RWPE1 (cell line): ENCODE measurements at regions not wholly inside any gene's neighbourhood (a gene's known extent, or its start where the extent isn't known, plus 50 kb on each side); places are given as distances from the start of the nearest gene placed in this dataset.

ENCODE experiments used
- CTCF ChIA-PET: fragments of 350-600 bp; sonication (Branson Sonifier 250); formaldehyde crosslinking; extraction: SDS; loops from one replicate; lab custom pipeline; 2021; lab: Yijun Ruan, JAX
- POLR2A ChIA-PET: fragments of 400-600 bp; formaldehyde crosslinking; extraction: SDS; loops from one replicate; lab custom pipeline; 2020; ENCODE audit warnings: antibody characterized with exemption; ENCODE audit not compliant: low non-redundant PET; lab: Yijun Ruan, JAX
- DNase-seq: peaks from one replicate; pipeline ENCODE4 v3.0.0; 2012; ENCODE audit warnings: low spot score
- H3K27ac ChIP-seq: fragments of 450-650 bp; 2 replicates; pipeline ENCODE4 v1.5.1; 2017
- TF ChIP-seq, protein P1 (sequence below): fragments of 450-650 bp; conservative IDR thresholded peaks from 2 replicates; pipeline ENCODE4 v1.5.1; 2017; ENCODE audit warnings: low read depth, mild to moderate bottlenecking

DNA sequence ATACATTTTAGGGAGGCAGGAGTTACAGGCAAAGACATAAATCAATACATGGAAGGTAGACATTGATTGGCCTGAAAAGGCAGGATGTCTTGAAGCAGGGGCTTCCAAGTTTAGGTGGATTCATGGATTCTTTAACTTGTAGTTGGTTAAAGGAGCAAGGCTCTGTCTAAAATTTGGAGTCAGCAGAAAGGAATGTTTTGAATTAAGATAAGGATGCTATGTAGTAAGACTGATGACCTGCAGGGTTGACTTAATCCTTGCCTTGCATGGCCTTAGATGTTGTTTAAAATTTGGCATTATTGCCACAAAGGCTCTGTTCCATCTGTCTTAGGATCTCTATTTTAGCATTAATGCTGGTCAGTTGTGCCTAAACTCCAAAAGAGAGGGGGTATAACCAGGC is 171.3 kb downstream of the C5orf15 start:
- CTCF ChIA-PET: interaction anchor here (0.7 kb wide), 1 partner anchor 12 kb away, joined by 3 read pairs; no protein-coding TSS in a partner anchor
- no peak for DNase-seq
- POLR2A ChIA-PET: no interaction called here
- TF ChIP-seq, protein P1, sequence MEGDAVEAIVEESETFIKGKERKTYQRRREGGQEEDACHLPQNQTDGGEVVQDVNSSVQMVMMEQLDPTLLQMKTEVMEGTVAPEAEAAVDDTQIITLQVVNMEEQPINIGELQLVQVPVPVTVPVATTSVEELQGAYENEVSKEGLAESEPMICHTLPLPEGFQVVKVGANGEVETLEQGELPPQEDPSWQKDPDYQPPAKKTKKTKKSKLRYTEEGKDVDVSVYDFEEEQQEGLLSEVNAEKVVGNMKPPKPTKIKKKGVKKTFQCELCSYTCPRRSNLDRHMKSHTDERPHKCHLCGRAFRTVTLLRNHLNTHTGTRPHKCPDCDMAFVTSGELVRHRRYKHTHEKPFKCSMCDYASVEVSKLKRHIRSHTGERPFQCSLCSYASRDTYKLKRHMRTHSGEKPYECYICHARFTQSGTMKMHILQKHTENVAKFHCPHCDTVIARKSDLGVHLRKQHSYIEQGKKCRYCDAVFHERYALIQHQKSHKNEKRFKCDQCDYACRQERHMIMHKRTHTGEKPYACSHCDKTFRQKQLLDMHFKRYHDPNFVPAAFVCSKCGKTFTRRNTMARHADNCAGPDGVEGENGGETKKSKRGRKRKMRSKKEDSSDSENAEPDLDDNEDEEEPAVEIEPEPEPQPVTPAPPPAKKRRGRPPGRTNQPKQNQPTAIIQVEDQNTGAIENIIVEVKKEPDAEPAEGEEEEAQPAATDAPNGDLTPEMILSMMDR: no peak
- H3K27ac ChIP-seq: no peak overlapping the region

DNA sequence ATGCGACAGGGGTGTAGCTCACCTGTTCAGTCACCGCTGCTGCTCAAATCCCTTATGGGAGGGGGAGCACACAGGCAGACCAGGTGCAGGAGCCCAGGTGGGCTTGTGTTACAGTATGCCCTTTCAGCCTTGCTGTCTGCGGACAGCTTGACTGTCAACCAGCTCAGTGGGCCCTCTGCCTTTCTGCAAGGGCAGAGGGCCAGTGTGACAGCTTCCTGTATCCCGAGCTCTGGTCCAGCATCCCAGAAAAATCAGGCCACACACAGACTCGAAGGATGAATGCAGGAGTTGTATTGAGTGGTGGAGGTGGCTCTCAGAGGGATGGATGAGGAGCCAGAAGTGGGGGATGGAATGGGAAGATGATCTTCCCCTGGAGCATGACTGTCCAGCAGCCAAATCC is 172.2 kb downstream of the C5orf15 start:
- H3K27ac ChIP-seq: no peak overlapping the region
- CTCF ChIA-PET: interaction anchor here (0.6 kb wide), 1 partner anchor 588 kb away, joined by 3 read pairs; no protein-coding TSS in a partner anchor
- POLR2A ChIA-PET: no interaction called here
- TF ChIP-seq, protein P1: no peak
- DNase-seq: no peak

DNA sequence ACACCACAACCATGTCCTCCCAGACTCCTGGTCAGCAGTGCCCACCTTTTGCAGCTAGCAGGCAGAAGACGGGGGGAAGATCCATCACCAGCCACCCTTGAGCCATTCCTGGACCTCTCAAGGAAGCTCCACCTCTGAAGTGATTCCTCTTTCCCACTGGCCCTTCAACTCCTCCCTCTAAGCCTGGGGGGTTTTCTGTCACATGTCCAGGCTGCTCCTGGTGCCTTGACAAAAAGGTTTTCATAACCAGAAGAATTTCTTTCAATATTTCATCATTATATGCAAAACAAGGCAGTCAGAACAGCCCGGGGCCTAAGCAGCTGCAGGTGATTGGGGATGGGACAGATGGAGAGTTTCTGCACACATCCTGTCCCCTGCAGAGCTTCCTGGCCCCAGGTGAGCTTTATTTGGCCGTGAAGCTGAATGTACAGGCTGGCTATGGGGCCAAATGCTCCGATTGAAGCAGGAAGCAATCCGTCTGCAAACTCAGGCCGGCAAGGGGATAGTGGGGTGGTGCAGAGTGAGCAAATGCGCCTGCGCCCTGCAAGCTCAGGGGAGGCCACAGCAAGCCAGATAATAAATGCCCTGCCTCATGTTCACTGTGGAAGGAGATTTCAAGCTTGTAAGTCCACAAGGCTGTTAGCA is 173.5 kb downstream of the C5orf15 start:
- TF ChIP-seq, protein P1: no peak
- no peak for DNase-seq
- POLR2A ChIA-PET: no interaction called here

DNA sequence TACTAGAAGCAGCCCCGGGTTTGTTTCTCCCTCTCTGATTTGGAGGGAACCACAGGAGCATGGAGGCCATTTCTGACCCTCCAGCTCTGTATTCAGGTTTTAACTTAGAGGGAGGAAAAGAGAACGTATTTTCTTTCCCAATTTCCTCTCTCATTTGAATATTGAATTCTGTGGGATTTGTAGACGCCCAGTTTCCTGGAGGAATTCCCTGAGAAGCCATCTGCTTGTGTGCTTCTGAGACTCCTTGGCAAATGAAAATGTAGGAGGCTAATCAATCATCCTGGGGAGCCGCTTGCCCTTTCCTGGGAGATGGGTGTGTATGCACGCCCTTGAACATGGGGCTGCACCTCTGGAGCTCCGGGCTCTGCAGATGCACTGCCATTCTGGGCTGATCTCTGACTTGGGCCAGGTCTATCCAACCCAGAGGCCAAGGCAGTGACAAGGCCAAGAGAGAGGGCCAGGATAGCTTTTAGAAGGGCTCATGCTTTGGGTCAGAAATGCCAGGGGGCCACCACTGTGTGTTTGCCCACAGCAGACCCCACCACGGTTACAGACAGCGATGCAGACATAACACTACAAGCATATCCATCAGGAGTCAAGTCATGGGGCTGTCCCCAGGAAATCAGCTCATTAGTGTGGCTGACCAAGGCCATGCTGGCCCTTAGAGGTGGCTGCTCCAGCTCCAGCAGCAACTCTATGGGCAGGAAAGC is 174.5 kb downstream of the C5orf15 start:
- ChIA-PET CTCF (interaction anchor here (0.6 to 0.7 kb wide), 3 partner anchors 66 to 313 kb away, joined by 3 to 5 read pairs (median 3); no protein-coding TSS in a partner anchor), POLR2A (no interaction called here)
- TF ChIP-seq, protein P1: no peak
- H3K27ac ChIP-seq: no peak overlapping the region
- DNase-seq: no peak

More for the DNA sequence above, 173.5 kb downstream of the C5orf15 start:
- H3K27ac ChIP-seq: no peak overlapping the region
- CTCF ChIA-PET: no interaction called here

DNA sequence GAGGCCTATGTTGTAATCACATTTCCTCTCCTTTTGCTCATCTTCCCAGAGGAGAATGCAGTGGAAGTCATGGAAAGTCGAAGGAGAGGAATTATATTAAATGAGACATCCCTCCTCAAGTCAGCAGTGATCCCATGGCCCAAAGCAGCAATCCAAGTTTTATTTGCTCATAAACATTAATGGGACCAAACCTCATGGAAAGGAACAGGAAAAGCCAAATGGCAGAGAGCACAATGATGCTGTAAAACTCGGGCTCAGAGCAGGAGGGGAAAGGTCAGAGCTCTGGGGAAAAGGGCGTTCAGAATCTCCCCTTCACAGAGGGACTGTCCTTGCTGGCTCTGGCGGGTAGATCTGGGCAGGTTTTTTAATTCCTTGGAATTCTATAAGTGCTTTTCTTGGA is 175.8 kb downstream of the C5orf15 start:
- TF ChIP-seq, protein P1: no peak
- no peak overlapping the region for H3K27ac ChIP-seq
- ChIA-PET CTCF (interaction anchor here (0.6 kb wide), 2 partner anchors 46 to 114 kb away, joined by 3 read pairs; no protein-coding TSS in a partner anchor), POLR2A (no interaction called here)
- no peak for DNase-seq

DNA sequence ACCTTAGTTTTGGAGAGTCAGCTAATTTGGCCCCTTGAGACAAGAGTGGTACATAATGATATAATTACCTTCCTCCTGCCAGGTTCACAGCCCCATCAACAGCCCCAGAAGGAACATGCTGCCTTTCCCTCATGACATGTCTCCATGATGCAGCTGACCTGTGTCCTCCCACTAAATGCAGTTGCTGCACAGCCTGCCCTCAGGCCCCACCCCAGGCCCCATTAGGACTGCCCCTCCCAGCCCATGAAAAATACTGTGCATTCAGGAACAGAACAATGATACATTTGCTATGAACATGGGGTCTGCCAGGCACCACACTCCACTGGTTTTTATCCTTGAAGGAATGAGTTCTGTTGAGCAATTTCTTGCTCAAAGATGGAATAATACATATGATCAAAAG is 176.4 kb downstream of the C5orf15 start:
- no peak overlapping the region for H3K27ac ChIP-seq
- ChIA-PET CTCF (interaction anchor here (0.6 kb wide), 2 partner anchors 45 to 115 kb away, joined by 3 read pairs; no protein-coding TSS in a partner anchor), POLR2A (no interaction called here)
- no peak for DNase-seq
- TF ChIP-seq, protein P1: no peak
